ENCODE measurements at regions not wholly inside any gene's neighbourhood (a gene's known extent, or its start where the extent isn't known, plus 50 kb on each side); places are given as distances from the start of the nearest gene placed in this dataset.

DNA sequence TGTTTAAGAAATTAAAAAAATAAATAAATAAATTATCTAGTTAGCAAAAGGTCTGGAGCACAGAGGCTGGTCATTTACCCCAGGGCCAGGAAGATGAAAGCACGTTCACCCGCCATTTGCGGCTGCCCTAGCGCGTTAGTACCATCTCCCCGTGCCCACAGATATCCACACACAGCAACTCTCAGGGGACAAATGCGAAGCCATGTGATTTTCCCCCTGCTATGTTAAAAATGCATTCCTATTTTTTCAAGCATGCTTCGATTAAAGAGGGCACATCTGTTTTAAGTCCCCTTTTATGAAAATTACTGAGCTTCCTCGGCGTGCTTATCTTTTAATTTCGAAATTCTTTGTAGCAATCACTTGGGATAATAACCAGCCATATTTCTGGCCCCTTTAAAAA lies 56.9 kb upstream of the PIWIL1 start:
- TF ChIP-seq, protein P1, sequence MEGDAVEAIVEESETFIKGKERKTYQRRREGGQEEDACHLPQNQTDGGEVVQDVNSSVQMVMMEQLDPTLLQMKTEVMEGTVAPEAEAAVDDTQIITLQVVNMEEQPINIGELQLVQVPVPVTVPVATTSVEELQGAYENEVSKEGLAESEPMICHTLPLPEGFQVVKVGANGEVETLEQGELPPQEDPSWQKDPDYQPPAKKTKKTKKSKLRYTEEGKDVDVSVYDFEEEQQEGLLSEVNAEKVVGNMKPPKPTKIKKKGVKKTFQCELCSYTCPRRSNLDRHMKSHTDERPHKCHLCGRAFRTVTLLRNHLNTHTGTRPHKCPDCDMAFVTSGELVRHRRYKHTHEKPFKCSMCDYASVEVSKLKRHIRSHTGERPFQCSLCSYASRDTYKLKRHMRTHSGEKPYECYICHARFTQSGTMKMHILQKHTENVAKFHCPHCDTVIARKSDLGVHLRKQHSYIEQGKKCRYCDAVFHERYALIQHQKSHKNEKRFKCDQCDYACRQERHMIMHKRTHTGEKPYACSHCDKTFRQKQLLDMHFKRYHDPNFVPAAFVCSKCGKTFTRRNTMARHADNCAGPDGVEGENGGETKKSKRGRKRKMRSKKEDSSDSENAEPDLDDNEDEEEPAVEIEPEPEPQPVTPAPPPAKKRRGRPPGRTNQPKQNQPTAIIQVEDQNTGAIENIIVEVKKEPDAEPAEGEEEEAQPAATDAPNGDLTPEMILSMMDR (conservative IDR thresholded peaks at IDR 0.05) = no peak
- no peak for TF ChIP-seq ZFX (IDR thresholded peaks at IDR 0.05)

Measured in C4-2B (cell line).